ENCODE measurements at regions not wholly inside any gene's neighbourhood (a gene's known extent, or its start where the extent isn't known, plus 50 kb on each side); places are given as distances from the start of the nearest gene placed in this dataset.
A peak's percentile ranks its signal among the peaks of the same experiment; 100 is the strongest.

DNA sequence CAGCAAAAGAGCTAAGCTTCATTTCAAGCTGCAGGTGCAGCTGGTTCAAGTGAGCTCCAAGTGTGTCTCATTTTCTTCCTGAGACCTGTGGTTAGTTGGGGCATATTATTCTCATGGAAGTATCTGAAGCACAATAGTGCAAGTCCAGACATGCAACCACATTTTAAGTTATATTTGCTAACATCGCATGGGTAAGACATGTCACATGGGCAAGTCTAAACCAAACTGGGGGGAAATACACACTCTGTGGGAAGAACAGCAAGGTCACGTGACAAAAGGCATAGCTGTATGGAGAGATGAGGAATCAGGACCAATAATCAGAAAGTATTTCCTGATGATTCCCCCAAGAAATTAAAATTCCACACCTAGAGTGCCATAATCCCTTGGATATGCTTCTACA lies 94.9 kb upstream of the NDP start:
- Mint-ChIP-seq H3K4me3 (no peak overlapping the region), H3K9me3 (peaks cover 14% of the 10 kb centered on the region), H3K27ac (no peak overlapping the region), H3K4me1 (no peaks in the 10 kb centered on the region), H3K36me3 (ENCODE audit: low read depth) (no peaks in the 10 kb centered on the region), H3K27me3 (ENCODE audit: low read depth) (no peaks in the 10 kb centered on the region)
- TF ChIP-seq, protein P1, sequence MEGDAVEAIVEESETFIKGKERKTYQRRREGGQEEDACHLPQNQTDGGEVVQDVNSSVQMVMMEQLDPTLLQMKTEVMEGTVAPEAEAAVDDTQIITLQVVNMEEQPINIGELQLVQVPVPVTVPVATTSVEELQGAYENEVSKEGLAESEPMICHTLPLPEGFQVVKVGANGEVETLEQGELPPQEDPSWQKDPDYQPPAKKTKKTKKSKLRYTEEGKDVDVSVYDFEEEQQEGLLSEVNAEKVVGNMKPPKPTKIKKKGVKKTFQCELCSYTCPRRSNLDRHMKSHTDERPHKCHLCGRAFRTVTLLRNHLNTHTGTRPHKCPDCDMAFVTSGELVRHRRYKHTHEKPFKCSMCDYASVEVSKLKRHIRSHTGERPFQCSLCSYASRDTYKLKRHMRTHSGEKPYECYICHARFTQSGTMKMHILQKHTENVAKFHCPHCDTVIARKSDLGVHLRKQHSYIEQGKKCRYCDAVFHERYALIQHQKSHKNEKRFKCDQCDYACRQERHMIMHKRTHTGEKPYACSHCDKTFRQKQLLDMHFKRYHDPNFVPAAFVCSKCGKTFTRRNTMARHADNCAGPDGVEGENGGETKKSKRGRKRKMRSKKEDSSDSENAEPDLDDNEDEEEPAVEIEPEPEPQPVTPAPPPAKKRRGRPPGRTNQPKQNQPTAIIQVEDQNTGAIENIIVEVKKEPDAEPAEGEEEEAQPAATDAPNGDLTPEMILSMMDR (IDR thresholded peaks at IDR 0.05; ENCODE audit: unreplicated experiment in 3 of 3): no peak

DNA sequence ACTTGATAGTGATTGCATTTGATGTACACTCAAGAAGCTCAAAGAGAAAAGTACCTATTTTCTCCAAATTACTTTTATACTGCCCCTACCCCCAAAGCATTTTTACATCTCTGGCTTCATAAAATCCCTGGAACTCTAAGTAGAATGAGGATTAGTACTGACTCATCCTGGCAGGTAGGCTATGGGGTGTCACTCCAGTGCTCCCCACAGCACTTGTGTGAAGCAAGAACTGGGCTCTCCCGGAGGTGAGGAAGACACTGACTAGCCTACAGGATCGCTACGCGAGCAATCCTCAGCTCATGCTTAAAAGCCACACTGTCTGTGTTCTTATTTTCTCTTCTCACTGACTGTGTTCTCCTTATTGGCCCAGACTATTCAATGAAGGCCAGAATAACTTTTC lies 90.4 kb upstream of the NDP start:
- Mint-ChIP-seq H3K4me1 (peaks cover 11% of the 10 kb centered on the region), H3K27me3 (ENCODE audit: low read depth) (no peaks in the 10 kb centered on the region)
- TF ChIP-seq, protein P1 (IDR thresholded peaks at IDR 0.05; ENCODE audit: unreplicated experiment in 3 of 3): no peak

DNA sequence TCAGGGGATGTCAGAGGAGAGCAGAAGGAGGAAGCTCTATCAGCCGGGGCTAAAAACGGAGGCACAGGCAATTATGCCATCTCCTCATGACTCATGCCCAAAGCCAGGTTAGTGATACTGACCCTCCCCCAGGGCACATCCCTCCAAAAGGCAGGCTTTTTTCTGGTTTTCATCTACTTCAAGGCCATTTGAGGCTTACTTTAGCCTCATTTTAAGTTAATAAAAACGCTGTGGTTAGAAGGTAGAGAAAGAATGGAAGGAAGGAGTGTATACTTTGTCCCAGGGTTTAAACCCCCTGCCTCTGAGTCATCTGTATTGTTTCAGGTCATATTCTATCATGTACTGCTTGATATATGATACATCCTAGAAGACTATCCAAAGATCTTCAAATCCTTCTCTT lies 89.7 kb upstream of the NDP start:
- H3K27me3 Mint-ChIP-seq (ENCODE audit: low read depth): no peaks in the 10 kb centered on the region
- H3K4me3 Mint-ChIP-seq: no peak overlapping the region
- H3K36me3 Mint-ChIP-seq (ENCODE audit: low read depth): no peaks in the 10 kb centered on the region
- TF ChIP-seq, protein P1 (IDR thresholded peaks at IDR 0.05; ENCODE audit: unreplicated experiment in 3 of 3): no peak
- H3K9me3 Mint-ChIP-seq: peaks cover 16% of the 10 kb centered on the region
- H3K27ac Mint-ChIP-seq: peak overlapping the region in 2 of 3 experiments; percentile 79 to 82
- peaks cover 11% of the 10 kb centered on the region for H3K4me1 Mint-ChIP-seq

More for the DNA sequence above, 90.4 kb upstream of the NDP start:
- Mint-ChIP-seq H3K36me3 (ENCODE audit: low read depth) (no peaks in the 10 kb centered on the region), H3K4me3 (no peak overlapping the region), H3K27ac (no peak overlapping the region), H3K9me3 (peaks cover 13% of the 10 kb centered on the region)

DNA sequence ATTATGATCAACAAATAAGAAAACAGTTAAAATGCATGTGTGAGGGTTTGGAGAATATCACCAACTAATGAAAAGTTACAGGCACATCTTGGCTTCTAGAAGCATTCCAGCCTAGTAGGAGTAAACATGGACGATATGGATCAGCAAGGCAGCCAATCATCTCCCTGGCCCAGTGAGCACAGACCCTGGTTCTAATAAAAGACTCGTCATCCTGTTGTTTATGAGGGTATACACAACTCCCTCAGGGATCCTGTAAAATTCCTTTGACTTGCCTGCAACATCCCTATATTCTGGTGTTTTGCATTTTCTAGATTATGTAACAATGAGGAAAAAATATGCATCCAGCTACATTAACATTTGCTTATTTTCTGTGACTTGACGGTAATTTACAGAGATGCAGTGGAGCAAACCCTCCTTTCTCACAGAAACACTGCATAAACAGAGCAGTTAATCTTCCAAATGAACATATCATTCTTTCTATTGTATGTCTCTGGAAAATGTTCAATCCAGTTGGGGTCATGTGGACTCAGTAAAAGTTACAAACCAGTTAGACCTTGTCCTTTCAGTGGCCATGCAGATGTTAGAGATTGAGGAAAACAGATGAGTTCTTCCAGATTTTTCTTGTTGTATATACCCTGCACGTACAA lies 88.9 kb upstream of the NDP start:
- Mint-ChIP-seq H3K27ac (peak overlapping the region; percentile 58 to 82 (median 79)), H3K4me3 (no peak overlapping the region), H3K9me3 (peaks cover 13% of the 10 kb centered on the region), H3K4me1 (peaks cover 11% of the 10 kb centered on the region), H3K27me3 (ENCODE audit: low read depth) (no peaks in the 10 kb centered on the region), H3K36me3 (ENCODE audit: low read depth) (no peaks in the 10 kb centered on the region)
- TF ChIP-seq, protein P1 (IDR thresholded peaks at IDR 0.05; ENCODE audit: unreplicated experiment in 3 of 3): no peak

DNA sequence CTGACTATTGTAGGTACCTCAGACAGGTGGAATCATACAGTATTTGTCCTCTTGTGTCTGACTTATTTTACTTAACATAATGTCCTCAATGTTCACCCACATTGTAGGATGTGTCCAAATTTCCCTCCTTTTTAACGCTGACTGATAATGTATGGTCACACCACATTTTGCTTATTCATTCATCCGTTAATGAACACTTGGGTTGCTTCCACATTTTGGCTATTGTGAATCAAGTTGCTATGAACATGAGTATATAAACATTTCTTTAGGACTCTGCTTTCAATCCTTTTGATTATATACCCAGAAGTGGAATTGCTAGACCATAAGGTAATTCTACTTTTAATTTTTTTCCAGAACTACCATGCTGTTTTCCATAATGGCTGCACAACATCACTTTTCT lies 87.0 kb upstream of the NDP start:
- TF ChIP-seq, protein P1 (IDR thresholded peaks at IDR 0.05; ENCODE audit: unreplicated experiment in 3 of 3): no peak
- Mint-ChIP-seq H3K27me3 (ENCODE audit: low read depth) (no peaks in the 10 kb centered on the region), H3K36me3 (ENCODE audit: low read depth) (no peaks in the 10 kb centered on the region), H3K27ac (no peak overlapping the region), H3K4me1 (peaks cover 11% of the 10 kb centered on the region), H3K4me3 (no peak overlapping the region), H3K9me3 (peaks cover 12% of the 10 kb centered on the region)

DNA sequence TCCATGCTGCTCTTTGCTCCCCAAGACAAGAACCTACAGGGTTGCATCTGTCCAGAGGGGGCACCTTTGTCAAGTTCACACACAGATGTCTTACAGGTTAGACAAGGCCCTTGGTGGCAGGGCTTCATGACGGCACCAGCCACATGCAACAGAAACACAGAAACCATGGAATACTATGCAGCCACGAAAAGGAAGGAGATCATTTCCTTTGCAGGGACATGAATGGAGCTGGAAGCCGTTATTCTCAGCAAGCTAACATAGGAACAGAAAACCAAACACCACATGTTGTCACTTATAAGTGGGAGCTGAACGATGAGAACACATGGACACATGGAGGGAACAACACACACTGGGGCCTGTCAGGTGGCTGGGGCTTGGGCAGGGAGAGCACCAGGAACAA lies 85.1 kb upstream of the NDP start:
- H3K27me3 Mint-ChIP-seq (ENCODE audit: low read depth): no peaks in the 10 kb centered on the region
- H3K27ac Mint-ChIP-seq: no peak overlapping the region
- H3K4me1 Mint-ChIP-seq: peaks cover 11% of the 10 kb centered on the region
- no peak overlapping the region for H3K4me3 Mint-ChIP-seq
- TF ChIP-seq, protein P1 (IDR thresholded peaks at IDR 0.05; ENCODE audit: unreplicated experiment in 3 of 3): no peak
- H3K36me3 Mint-ChIP-seq (ENCODE audit: low read depth): no peaks in the 10 kb centered on the region
- peaks cover 12% of the 10 kb centered on the region for H3K9me3 Mint-ChIP-seq
